ENCODE measurements at regions not wholly inside any gene's neighbourhood (a gene's known extent, or its start where the extent isn't known, plus 50 kb on each side); places are given as distances from the start of the nearest gene placed in this dataset.

- TF ChIP-seq ATF2 (IDR thresholded peaks at IDR 0.05; ENCODE audit: low read length) = no peak
- TF ChIP-seq MAFK (IDR thresholded peaks at IDR 0.05; ENCODE audit: low read depth, low read length) = no peak
- TF ChIP-seq RFX5 (IDR thresholded peaks at IDR 0.05; ENCODE audit: borderline replicate concordance, low read depth, low read length) = no peak
- TF ChIP-seq SIX5 (IDR thresholded peaks at IDR 0.05; ENCODE audit: low read depth, low read length) = no peak
These were observed 112.5 kb upstream of the TSC22D1 start (continued) for GRCh38 chr13:44688652-44689051.
